ENCODE measurements at regions not wholly inside any gene's neighbourhood (a gene's known extent, or its start where the extent isn't known, plus 50 kb on each side); places are given as distances from the start of the nearest gene placed in this dataset.

DNA sequence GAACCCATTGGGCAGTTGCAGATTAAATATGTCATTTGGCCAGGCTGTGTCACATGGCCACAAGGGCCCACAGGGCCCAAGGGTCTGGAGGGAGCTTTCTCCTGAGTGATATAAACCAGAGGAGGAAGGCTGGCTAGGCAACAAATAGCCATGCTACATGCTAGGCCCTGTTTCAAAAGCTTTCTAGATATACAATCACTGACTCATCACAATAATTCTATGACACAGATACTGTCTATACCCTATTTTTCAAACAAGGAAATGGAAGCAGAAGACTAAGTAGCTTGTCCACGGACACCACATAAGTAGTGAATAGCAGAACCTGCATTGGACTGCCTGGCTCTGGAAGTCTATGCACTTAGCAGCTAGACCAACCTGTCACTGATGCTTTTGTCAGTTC, 625.4 kb downstream of the NTRK3 start:
- DNase-seq = no peak

DNA sequence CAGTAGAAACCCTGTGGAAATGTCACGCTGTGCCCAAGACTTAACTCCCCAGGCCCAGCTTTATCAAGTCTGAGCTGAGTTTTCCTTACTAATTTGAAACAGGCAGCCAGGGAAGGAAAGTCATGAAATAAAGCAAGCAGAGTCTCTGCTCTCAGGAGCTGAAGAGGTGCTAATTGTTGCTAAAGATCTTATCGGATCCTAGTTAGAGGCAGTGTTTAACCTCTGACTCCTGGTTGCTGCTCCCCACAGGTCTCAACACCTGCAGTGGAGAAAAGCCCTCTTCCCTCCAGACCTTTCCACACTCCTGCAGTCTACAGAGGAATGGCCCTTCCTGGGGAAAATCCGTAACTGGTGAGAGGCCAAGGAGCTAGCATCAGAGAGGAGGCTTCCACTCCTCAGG, 628.2 kb downstream of the NTRK3 start:
- DNase-seq = no peak

DNA sequence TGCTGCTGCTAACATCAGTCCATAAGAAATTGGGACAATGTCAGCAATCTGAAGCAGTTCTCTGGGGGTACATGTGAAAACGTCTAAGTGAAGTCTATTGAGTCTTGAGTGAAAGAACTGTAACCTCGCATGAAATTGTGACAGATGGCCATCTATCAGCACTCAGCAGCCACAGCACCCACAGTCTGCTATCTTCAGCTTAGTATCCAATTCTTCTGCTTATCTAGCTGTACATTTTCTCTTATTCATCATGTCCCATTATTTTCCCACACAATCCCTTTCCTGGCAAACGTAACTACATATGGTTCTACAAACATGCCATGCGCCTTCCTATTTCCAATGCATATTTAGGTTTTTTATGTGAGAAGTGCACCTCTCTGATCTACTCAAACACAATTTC, 629.7 kb downstream of the NTRK3 start:
- no peak for DNase-seq

DNA sequence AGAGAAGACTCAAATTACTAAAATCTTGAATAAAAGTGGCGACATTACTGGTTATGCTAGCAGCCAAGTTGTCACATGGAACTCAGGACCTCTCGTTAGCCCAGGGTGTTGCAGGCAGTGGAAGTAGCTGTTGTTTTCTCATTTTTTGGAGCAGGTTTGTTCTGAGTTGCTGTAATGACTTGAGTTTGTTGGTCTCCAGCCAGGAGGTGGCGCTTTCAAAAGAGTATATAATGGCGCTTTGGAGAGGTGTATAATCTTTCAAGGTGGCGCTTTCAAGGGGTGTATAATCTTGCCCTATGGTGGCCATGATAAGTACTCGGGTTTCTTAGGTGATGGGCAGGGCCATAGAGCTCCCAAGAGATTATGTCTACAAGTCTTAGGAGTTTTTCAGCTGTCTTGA, 632.7 kb downstream of the NTRK3 start:
- no peak for DNase-seq

DNA sequence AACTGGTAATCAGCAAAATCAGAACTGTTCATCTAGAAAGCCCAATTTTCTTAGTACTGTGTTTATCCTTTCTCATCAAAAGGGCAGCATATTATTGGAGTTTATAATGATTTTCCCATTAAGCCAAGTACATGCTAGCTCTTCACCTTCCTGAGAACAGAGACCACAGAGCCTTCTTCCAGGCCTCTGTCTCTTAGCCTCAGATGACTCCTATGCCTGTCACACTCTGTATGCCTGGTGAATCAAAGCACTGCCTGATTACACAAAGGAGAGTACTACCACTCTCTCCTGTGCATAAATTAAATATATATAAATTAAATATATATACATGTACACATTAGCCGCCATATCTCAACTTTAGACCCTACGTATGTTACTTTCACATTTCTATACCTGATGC, 636.1 kb downstream of the NTRK3 start:
- DNase-seq = no peak

DNA sequence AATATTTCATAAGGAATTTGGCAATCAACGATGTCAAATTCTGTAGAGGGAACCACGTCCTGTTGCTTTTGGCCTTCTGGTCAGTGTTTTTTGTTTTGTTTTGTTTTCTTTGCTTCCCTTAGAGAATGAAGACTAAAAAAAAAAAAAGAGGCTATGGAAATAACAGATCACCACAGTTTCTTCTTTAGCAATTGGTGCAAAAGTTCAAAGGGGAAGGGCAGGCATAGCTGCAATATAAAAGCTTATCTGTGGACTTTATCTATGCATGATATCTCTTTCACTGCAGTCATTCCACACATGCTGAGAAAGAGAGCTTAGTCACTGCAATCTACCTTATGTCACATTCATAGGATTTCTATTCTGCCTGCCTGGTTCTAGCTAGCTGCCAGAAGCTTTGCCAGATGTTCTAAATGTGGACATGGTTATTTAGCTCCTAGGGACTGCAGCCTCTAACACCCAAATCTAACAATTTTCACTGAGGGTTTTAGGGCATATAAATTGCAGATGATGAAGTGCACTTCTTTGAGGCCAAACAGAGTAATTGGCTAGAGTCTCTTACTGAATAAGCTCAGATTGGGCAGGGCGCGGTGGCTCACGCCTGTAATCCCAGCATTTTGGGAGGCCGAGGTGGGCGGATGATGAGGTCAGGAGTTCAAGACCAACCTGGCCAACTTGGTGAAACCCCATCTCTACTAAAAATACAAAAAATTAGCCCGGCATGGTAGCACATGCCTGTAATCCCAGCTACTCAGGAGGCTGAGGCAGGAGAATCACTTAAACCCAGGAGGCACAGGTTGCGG, 637.2 kb downstream of the NTRK3 start:
- DNase-seq = peak; percentile 81

DNA sequence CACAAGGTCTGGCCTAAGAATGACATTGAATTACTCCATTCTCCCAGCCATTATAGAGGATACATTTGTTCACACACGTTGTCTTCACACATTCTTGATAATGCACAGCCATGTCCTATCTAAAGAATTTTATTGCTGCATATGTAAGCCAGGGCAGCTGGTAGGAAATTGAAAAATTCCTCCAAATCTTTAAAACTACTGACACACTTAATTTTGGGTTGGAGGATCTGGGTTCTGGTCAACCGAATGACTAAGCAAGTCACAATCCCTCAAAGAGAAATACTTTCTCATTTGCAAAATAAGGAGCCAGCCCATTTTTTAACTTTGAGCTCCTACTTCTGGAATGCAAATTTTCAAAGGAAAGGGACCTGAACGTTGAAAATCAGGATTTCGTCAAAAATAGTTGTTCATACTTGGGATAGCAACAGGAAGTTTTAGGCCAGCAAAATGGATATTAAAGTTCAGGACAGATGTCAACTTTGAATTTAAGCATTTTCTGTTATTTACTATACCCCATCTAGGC, 638.3 kb downstream of the NTRK3 start:
- no peak for DNase-seq

DNA sequence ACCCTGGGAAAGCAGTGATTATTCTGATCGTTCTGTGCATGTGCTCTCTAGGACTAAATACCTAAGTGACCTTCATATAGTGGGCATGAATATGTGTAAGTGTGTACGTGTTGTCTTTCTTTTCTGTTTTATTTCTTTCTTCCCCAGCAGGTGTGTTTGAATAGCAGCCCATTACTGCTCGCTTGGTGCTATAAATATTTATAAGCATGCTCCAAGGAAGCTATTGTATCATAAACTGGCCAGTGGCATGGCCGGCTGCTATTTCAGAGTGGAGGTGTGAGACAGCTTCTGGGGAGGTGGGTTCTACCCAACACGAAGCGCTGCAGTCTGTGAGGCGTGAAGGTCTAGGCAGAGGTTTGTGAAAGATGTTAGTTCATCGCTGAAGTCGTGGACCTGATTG, 641.8 kb downstream of the NTRK3 start:
- DNase-seq = no peak

DNA sequence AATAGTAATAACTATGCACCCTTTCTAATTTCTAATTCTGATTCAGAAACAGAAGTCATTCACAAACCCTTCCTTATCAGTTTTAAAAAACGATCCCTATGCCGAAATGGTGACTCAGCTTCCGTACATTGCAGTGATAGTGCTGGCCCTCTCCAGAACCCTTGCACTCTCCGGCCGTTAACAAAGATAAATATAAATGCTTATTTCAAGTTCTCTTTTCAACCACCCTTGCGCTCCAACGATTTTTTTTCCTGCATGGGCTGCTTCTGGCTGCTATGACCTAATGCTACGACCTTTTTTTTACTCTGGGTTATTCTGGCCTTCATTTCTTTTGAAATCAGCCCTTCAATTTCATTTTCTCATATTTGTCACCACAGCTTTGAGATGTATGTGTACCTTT, 646.2 kb downstream of the NTRK3 start:
- DNase-seq = no peak

DNA sequence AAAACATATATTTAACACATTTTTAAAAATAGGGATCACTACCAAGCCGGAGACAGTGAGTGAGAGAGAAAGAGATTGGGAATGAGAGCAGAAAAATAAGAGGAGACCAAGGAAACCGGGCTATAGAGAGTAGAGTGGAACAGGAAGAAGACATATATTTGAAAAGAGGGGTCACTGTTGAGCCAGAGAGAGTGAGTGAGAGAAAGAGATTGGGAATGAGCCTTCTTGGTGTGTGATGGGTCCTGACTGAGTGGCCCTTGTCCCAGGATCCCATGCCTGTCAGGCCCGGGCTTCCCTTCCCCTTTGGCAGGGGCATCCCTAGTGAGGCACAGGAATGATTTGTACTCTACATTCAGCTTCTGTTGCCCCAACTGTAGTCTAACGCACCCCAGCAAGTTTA, 646.6 kb downstream of the NTRK3 start:
- no peak for DNase-seq

DNA sequence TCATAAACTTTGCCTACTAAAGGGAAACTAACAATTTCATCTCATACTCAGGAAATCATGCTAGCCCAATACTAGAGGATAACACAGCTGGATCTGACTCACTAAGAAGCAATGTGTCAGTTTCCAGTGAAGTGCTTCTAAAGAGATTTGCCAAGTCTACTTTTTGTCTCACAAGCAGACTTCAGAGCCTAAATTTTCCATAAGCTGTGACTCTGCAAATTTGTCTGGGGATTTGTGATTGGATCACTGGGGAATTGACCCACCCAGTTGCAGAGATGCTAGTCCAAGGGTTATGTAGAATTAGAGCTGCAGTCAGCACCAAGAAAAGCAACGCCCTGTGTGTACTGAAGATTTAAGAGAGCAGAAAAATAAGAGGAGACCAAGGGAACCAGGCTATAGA, 647.1 kb downstream of the NTRK3 start:
- peak; percentile 70 for DNase-seq

DNA sequence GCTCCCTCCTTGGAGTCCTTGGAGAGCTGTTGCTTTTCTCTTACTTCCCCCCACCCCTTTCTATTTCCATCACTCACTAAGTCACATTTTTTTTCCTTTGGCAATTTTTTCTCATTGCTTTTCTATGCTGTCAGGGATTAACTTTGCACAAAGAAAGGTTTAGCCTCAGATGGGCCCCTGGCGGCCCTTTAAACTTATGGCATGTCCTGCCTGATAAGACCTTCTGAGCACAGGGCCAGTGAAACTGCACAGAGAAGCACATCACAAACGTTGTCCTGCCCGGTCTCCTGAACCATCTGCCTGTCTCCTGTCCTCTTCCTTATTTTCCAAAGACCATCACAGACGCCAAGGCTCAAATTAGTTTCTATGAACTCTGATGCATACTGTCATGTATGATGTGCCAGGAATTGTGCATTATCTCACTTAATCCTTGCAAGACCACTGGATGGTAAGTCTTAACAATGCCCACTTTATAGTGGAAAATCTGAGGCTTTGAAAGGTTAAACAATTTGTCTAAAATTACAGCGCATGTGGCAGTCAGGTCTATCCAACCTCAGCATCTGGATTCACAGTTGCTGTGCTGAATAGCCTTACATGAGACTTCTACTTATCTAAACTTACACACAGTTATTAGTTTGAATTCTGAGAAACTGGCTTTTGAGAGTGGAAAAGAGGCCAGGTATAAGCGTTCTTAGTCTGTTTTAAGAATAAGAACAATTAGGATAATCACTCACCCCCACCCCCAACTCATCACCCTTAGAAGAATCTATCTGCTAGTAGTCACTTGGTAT, 648.1 kb downstream of the NTRK3 start:
- peak; percentile 16 for DNase-seq

DNA sequence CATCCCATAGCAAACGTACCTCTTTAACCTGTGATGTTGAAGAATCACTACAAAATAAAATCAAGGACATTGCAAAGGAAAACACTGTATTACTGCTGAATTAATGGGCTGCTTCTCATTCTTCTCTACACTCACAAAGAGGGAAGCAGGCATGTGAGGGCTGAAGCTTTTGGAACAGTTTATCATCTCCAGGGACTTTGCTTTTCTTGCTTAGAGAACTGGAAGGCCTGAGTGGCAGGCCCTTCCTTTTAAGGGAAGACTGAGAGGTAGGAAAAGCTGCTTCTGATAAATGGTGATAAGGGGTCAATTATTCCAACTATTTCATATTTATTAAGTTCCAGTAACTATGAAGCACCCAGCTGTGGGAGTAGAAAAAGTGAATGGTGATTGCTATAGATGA, 649.6 kb downstream of the NTRK3 start:
- DNase-seq = no peak

DNA sequence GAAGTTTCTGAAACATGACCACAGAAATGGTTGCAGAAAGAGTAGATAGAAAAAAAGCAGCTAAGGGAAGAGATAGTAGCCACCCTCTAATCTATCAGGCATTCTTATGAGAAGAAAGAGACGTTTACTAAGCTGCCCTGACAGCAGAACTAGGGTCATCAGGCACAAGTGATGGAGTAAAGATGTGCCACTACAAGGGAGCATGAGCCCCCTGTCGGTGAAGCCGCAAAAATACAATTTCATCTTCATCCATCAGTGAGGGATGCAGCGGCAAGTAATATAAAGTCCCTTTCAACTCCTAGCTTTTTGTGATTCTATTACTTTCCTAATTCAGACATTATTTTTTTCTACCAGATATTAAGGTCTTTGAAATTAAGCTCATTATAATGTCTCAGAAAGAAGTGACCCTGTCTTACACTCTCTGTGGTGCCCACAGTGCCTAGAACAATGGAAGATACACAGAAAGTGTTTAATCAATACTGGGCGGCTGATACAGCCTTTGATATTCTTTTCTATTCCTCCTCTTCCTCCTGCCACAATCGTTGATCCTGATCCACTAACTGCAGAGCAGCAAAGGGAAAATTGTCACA, 651.6 kb downstream of the NTRK3 start:
- DNase-seq = no peak

DNA sequence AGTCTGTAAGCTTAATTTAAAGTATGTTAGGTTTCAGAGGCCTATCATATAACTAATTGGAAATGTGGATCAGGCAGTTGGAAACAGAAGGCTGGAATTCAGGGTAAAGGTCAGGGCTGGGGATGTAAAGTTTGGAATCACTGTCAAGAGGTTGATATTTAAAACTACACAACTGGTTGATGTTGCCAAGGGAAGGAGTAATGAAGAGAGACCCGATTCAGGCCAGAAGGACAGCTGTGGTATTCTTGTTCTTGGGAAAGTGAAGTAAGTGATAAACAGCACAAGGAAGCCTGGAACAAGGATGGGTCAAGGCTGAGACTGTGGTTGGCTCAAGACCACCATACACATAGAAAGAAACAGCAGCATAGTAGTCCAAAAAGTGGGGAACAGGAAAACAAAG, 654.2 kb downstream of the NTRK3 start:
- peak; percentile 61 for DNase-seq

DNA sequence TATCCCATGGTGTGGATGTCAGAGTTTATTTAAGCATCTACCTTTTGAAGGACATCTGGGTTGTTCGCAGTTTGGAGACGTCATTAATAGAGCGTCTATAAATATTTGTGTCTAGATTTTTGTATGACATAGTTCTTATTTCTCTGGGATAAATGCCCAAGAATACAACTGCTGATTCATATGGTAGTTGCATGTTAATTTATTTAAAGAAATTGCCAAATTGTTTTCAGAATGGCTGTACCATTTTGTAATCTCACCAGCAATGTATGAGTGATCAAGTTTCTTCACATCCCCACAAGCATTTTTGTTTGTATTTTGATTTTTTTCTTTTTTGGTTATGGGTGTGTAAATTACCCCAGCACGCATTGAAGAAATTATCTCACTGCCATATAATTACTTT, 656.9 kb downstream of the NTRK3 start:
- DNase-seq = no peak

DNA sequence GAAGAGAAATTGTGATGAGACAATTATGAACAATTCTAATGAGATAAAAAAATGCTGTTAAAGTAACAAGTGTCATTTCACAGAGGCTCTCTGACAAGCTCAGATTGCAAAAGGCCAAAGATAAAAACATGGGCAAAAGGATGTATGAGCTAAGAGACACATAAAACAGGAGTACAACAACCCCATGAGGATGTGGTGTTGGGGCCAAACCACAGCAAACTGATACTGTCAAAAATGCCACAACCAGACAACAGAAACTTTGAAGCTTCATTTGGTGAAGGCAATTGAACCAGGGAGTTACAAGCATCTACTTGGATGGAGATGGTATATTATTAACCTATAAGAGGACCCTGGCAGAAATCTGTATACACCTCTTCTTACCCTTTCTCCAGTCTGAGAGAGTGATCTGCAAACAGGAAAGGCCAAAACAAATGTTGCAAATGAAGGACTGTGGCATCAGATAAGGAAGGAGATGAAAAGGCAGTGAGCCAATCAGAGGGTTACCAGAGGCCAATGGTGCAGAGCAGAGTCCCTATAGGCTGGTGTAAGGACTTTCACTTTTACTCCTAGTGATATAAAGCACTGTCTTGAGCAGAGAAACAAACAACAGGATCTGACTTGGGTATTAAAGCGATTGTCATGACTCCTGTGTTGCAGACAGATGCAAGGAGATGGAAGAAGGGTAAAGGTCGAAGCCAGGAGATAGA, 659.0 kb downstream of the NTRK3 start:
- DNase-seq = no peak

DNA sequence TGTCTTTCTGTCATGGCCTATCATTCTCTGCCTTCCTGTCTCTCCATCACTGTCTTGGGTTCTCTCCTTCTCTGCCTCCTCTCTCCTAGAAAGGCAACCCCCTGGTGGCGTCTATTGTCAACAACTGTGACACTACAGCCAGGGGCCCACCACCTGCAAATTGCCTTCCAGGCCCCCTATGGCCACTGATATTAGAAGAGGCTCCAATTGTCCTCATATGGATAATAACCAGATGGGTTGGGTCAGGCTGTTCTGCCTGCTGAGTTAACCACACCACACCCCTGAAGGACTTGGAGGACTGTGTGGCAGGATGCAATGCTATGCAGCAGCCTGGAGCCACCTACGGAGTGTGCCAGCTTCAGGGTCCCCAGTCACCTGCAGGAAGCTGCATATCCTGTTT, 665.0 kb downstream of the NTRK3 start:
- no peak for DNase-seq

DNA sequence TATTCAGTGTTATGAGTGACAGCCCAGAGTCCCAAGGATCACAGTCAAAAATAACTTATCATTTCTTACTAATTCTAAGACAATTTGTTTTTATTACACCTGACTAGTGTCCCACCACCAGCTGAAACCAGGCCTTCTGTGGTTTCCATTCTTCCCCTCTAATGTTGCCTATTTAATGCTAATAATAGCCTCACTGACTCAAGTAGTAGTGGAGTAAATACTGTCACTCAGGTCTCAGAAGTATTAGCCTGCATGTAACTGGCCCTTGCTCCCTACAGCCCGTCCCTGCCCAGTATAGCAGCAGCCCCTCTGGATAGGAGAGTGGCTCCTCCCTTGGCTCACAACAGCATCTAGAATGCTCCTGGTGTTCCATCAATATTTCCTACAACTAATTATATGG, 665.5 kb downstream of the NTRK3 start:
- no peak for DNase-seq

DNA sequence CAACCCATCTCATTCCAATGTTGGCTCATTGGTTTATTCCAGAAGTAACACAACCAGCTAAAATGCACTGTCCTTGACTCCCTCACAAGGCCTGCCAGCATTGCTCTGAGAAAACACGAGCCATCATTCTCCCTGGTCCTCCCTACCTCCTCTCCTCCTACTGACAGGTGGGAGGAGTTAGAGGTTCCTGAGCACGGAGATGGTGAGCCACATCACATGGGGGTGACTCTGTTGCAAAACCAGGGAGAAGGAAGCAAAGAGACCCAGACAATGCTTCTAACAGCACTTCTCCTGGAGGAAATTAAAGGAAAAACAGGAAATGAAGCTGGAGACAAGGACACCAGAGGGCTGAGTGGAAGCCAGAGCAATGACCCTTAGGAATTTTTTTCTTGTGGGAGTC, 667.4 kb downstream of the NTRK3 start:
- no peak for DNase-seq

DNA sequence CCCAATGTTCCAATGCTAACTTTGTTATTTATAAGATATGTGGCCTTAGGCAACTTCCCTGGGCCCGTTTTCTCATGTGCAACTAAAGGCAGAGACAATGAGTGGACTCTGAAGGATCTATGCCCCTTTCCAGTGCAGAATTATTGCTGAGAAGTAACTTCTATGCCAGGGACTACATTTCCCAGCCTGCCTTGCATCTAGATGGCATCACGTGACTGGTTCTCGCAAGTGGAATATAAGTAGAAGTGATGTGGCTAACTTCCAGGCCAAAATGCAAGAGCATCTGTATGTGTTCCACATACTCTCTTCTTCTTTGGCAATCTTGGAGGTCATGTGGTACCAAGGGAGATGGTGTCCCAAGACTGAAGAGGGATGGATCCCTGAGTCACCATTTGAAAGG, 674.4 kb downstream of the NTRK3 start:
- no peak for DNase-seq

DNA sequence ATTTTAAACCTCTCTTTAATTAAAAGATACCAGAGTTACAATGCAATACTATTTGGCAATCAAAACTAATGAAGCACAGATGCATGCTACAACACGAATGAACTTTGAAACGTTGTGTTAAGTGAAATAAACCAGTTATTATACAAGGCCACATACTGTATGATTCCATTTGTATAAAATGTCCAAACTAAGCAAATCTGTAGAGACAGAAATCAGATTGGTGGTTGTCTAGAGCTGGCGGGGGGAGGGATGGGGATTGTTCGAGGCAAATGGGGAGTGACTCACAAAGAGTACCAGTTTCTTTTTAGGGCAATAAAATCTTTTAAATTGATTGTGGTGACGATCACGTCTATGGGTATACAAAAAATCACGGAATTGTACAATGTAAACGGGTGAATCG, 677.0 kb downstream of the NTRK3 start:
- no peak for DNase-seq

DNA sequence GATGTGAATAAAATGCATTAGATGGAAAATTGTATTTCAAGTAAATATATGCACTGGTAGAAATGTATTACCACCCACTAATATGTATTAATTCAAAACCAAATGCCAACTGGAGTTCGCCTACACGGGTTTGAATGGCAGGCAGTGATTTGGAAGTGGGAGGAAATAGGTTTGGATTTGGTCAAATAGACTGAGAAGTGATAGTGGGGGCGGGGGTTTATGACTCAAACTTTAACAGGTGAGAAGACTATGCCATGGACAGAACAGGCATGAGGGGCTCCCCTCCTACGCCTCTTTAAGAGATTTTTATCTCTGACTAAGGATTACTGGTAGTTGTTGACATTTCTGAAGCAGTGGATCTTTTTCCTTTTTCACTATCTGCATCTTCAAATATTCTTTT, 677.8 kb downstream of the NTRK3 start:
- DNase-seq = no peak
